HepG2 (cell line): ENCODE measurements at regions not wholly inside any gene's neighbourhood (a gene's known extent, or its start where the extent isn't known, plus 50 kb on each side); places are given as distances from the start of the nearest gene placed in this dataset.

ENCODE experiments used
- ATAC-seq: fragments of 200-7000 bp; cut with Tn5 transposase; 3 replicates; pipeline ENCODE4 v1.9.1; 2020; ENCODE audit warnings: mild to moderate bottlenecking, moderate library complexity
- BruUV-seq: library from RNA; stranded (reverse); fragments of 400-500 nt; replicated peaks from 2 replicates; lab custom pipeline; 2021; lab: Mats Ljungman, UMichigan
- CTCF ChIA-PET: fragments of 300-600 bp; formaldehyde crosslinking; extraction: SDS; loops from one replicate; lab custom pipeline; 2021; ENCODE audit warnings: low total read pairs, inconsistent platforms, low intra/inter-chr PET ratio; lab: Yijun Ruan, JAX
- POLR2A ChIA-PET: fragments of 350-600 bp; sonication (Branson Sonifier 250); formaldehyde crosslinking; loops from one replicate; lab custom pipeline; 2020; ENCODE audit warnings: antibody characterized with exemption, inconsistent platforms; lab: Yijun Ruan, JAX
- DNase-seq: peaks from one replicate; pipeline ENCODE4 v3.0.0-alpha.2; 2015; ENCODE audit warnings: low spot score
- FAIRE-seq: peaks from 3 replicates; lab custom pipeline; 2011; peaks lifted over from hg19 to GRCh38; lab: Jason Lieb, UNC
- H2AFZ ChIP-seq: one replicate; pipeline ENCODE4 v1.6.1; 2011; ENCODE audit warnings: low read length, inconsistent platforms
- H3K27ac ChIP-seq: fragments of 300-600 bp; 3 replicates; pipeline ENCODE4 v1.8.0; 2011; ENCODE audit warnings: mixed run types, mild to moderate bottlenecking, mixed read lengths, low read length, inconsistent platforms; ENCODE audit not compliant: insufficient read depth; ENCODE audit errors: extremely low read length
- H3K27me3 ChIP-seq, 2 experiments: fragments of 200-600 bp in 1 of 2; 2 replicates in 1 of 2; 3 replicates in 1 of 2; pipeline versions ENCODE4 v1.6.0 to v1.8.0; 2011; ENCODE audit warnings: low read length in 2 of 2, mild to moderate bottlenecking in 2 of 2, moderate library complexity in 2 of 2, inconsistent platforms in 1 of 2; ENCODE audit not compliant: insufficient read depth in 2 of 2, control insufficient read depth in 1 of 2
- H3K36me3 ChIP-seq, 2 experiments: fragments of 200-600 bp in 1 of 2; replicated peaks in 1 of 2; 2 replicates in 1 of 2; 3 replicates in 1 of 2; pipeline versions ENCODE4 v1.5.1 to v1.8.0; 2011; ENCODE audit warnings: low read length in 2 of 2, inconsistent platforms in 1 of 2; ENCODE audit not compliant: insufficient read depth in 2 of 2, control insufficient read depth in 1 of 2
- H3K4me1 ChIP-seq: 2 replicates; pipeline ENCODE4 v1.5.1; 2012; ENCODE audit warnings: low read length, inconsistent platforms; ENCODE audit not compliant: insufficient read depth
- H3K4me2 ChIP-seq: 2 replicates; pipeline ENCODE4 v1.6.0; 2011; ENCODE audit warnings: low read depth, low read length, inconsistent platforms
- H3K4me3 ChIP-seq, 3 experiments: fragments of 200-600 bp in 1 of 3; sonication (generic), shearing (Covaris generic) in 1 of 3; replicated peaks in 1 of 3; 2 replicates each; pipeline ENCODE4 v1.5.1; 2011 to 2016; ENCODE audit warnings: low read length in 3 of 3, inconsistent platforms in 2 of 3, low read depth in 2 of 3, mild to moderate bottlenecking in 2 of 3, control low read depth in 1 of 3, mixed read lengths in 1 of 3; ENCODE audit not compliant: insufficient read depth in 1 of 3
- H3K79me2 ChIP-seq: one replicate; pipeline ENCODE4 v1.6.1; 2011; ENCODE audit warnings: low read length, inconsistent platforms; ENCODE audit not compliant: insufficient read depth
- H3K9ac ChIP-seq: 2 replicates; pipeline ENCODE4 v1.6.0; 2011; ENCODE audit warnings: mild to moderate bottlenecking, low read depth, low read length, inconsistent platforms; ENCODE audit not compliant: insufficient read depth
- H3K9me3 ChIP-seq: 2 replicates; pipeline ENCODE4 v1.5.1; 2012; ENCODE audit warnings: mild to moderate bottlenecking, low read length
- H4K20me1 ChIP-seq: 2 replicates; pipeline ENCODE4 v1.6.0; 2011; ENCODE audit warnings: inconsistent platforms, mild to moderate bottlenecking, low read length, moderate library complexity; ENCODE audit not compliant: insufficient read depth
- BORCS8-MEF2B ChIP-seq: sonication (generic); formaldehyde crosslinking; IDR thresholded peaks from 2 replicates; pipeline ENCODE4 v1.8.0; 2022; ENCODE audit warnings: mild to moderate bottlenecking, missing genetic modification reagents
- FOXA1 ChIP-seq, 2 experiments: fragments of 450-650 bp in 1 of 2; sonication (generic) in 1 of 2; formaldehyde crosslinking in 1 of 2; IDR thresholded peaks; 2 replicates each; pipeline versions ENCODE4 v1.4.0 to v1.6.1; 2016 to 2020; ENCODE audit warnings: missing genetic modification reagents in 1 of 2
- FOXA3 ChIP-seq: IDR thresholded peaks from 2 replicates; pipeline ENCODE4 v1.6.1; 2016; ENCODE audit warnings: missing genetic modification reagents, missing compliant biosample characterization
- FOXO1 ChIP-seq: sonication (generic); formaldehyde crosslinking; IDR thresholded peaks from 2 replicates; pipeline ENCODE4 v1.4.0; 2020; ENCODE audit warnings: missing genetic modification reagents
- FOXP4 ChIP-seq: sonication (generic); formaldehyde crosslinking; IDR thresholded peaks from 2 replicates; pipeline ENCODE4 v1.4.0; 2020; ENCODE audit warnings: missing genetic modification reagents
- GABPB1 ChIP-seq: IDR thresholded peaks from 2 replicates; pipeline ENCODE4 v1.6.1; 2016; ENCODE audit warnings: mild to moderate bottlenecking, missing genetic modification reagents, moderate library complexity, missing compliant biosample characterization
- IKZF1 ChIP-seq: fragments of 450-650 bp; IDR thresholded peaks from 2 replicates; pipeline ENCODE4 v1.7.1; 2016
- IRF9 ChIP-seq: sonication (generic); formaldehyde crosslinking; IDR thresholded peaks from 2 replicates; pipeline ENCODE4 v1.8.0; 2022; ENCODE audit warnings: missing genetic modification reagents, mild to moderate bottlenecking, borderline replicate concordance
- JUND ChIP-seq: sonication (generic); formaldehyde crosslinking; IDR thresholded peaks from 2 replicates; pipeline ENCODE4 v1.8.0; 2022; ENCODE audit warnings: mild to moderate bottlenecking, missing genetic modification reagents
- KDM3A ChIP-seq: IDR thresholded peaks from 2 replicates; pipeline ENCODE4 v1.6.1; 2018; ENCODE audit warnings: low read depth, missing compliant biosample characterization
- MTF2 ChIP-seq: sonication (generic); formaldehyde crosslinking; IDR thresholded peaks from 2 replicates; pipeline ENCODE4 v1.5.0; 2020; ENCODE audit warnings: missing genetic modification reagents, borderline replicate concordance
- SMAD1 ChIP-seq: sonication (generic); formaldehyde crosslinking; IDR thresholded peaks from 2 replicates; pipeline ENCODE4 v1.4.0; 2020; ENCODE audit warnings: missing genetic modification reagents, low read depth, mild to moderate bottlenecking, borderline replicate concordance
- SRY ChIP-seq: sonication (generic); formaldehyde crosslinking; IDR thresholded peaks from 2 replicates; pipeline ENCODE4 v1.8.0; 2022; ENCODE audit warnings: mild to moderate bottlenecking, missing genetic modification reagents
- SSRP1 ChIP-seq: IDR thresholded peaks from 2 replicates; pipeline ENCODE4 v1.6.1; 2016; ENCODE audit warnings: control low read depth
- ZMYM3 ChIP-seq: sonication (generic); formaldehyde crosslinking; IDR thresholded peaks from 2 replicates; pipeline ENCODE4 v1.5.1; 2020; ENCODE audit warnings: mild to moderate bottlenecking, missing genetic modification reagents
- ZNF329 ChIP-seq: sonication (generic); formaldehyde crosslinking; IDR thresholded peaks from 2 replicates; pipeline ENCODE4 v1.9.0; 2021; ENCODE audit warnings: low read depth, mild to moderate bottlenecking, missing genetic modification reagents
- ZNF672 ChIP-seq: sonication (generic); formaldehyde crosslinking; IDR thresholded peaks from 2 replicates; pipeline ENCODE4 v1.8.1; 2022; ENCODE audit warnings: missing genetic modification reagents
- WGBS: methylation state at CpG from one replicate; pipeline ENCODE4 v1.1.6; 2017; ENCODE audit warnings: low lambda C conversion rate; 5-methylcytosine and 5-hydroxymethylcytosine counted together
- in situ Hi-C: cut with HindIII; loops from 2 replicates; pipeline ENCODE4 v1.10.0; 2017; ENCODE audit warnings: low pct_unique_long_range_greater_than_20kb; ENCODE audit not compliant: extremely low pct_ligation_motif_present
- intact Hi-C: fragments of 100-400 bp; cut with micrococcal nuclease; formaldehyde crosslinking; loops from one replicate; pipeline ENCODE4 v1.10.0; 2022; ENCODE audit not compliant: unreplicated experiment

- DNase-seq (no peak), FAIRE-seq (no peak), ATAC-seq (no peak)
- H3K27ac ChIP-seq = no peak overlapping the region
- H3K79me2 ChIP-seq = no peaks in the 10 kb centered on the region
- H2AFZ ChIP-seq = no peak overlapping the region
- H3K9ac ChIP-seq = no peak overlapping the region
- no peaks in the 10 kb centered on the region for H3K36me3 ChIP-seq
- no TSS peak for BruUV-seq
- no peaks in the 10 kb centered on the region for H3K27me3 ChIP-seq
- intact Hi-C loops (no loop called here), in situ Hi-C loops (no loop called here)
- no peak overlapping the region for H3K4me3 ChIP-seq
- no peak overlapping the region for H3K4me2 ChIP-seq
- no peaks in the 10 kb centered on the region for H3K4me1 ChIP-seq
- CTCF ChIA-PET = no interaction called here
- no peaks in the 10 kb centered on the region for H3K9me3 ChIP-seq
- TF ChIP-seq SSRP1 (CRISPR knock-in tag) = no peak
- no peak for TF ChIP-seq ZMYM3 (CRISPR knock-in tag)
- no peak for TF ChIP-seq GABPB1
- no peak for TF ChIP-seq ZNF329 (CRISPR knock-in tag)
- POLR2A ChIA-PET = no interaction called here
- no peaks in the 10 kb centered on the region for H4K20me1 ChIP-seq
Observed at GRCh38 chr3:174633342-174633741, 225.8 kb upstream of the NAALADL2 start.

- TF ChIP-seq KDM3A (no peak), MTF2 (no peak), FOXP4 (no peak), FOXO1 (CRISPR knock-in tag) (no peak), IRF9 (CRISPR knock-in tag) (no peak), FOXA3 (CRISPR knock-in tag) (no peak), ZNF672 (CRISPR knock-in tag) (no peak), JUND (no peak), FOXA1 (IDR thresholded peaks at IDR 0.05) (no peak), FOXA1 (CRISPR knock-in tag; IDR thresholded peaks at IDR 0.05) (no peak), IKZF1 (no peak), BORCS8-MEF2B (CRISPR knock-in tag) (no peak), SRY (no peak), SMAD1 (CRISPR knock-in tag) (no peak)
- in situ Hi-C loops = no loop called here
- Histone ChIP-seq H4K20me1 (no peaks in the 10 kb centered on the region), H3K9me3 (no peaks in the 10 kb centered on the region), H3K36me3 (no peaks in the 10 kb centered on the region), H3K4me1 (no peaks in the 10 kb centered on the region), H3K27me3 (no peaks in the 10 kb centered on the region), H3K27ac (no peak overlapping the region), H3K79me2 (no peaks in the 10 kb centered on the region), H3K4me3 (no peak overlapping the region), H2AFZ (no peak overlapping the region), H3K9ac (no peak overlapping the region), H3K4me2 (no peak overlapping the region)
- CTCF ChIA-PET = no interaction called here
- FAIRE-seq (no peak), ATAC-seq (no peak), DNase-seq (no peak)
- 0% methylated on average over 2 of the region's 2 CpGs for WGBS
- intact Hi-C loops = no loop called here
- POLR2A ChIA-PET = no interaction called here
- BruUV-seq = no TSS peak
Observed at GRCh38 chr3:174636451-174636850, 222.7 kb upstream of the NAALADL2 start.
